NCI-H1105 treated with DMSO at 0.1 percent for 48 hours (cell line): ENCODE measurements at regions not wholly inside any gene's neighbourhood (a gene's known extent, or its start where the extent isn't known, plus 50 kb on each side); places are given as distances from the start of the nearest gene placed in this dataset.
"Not testable (repeated sequence)": the region's sequence is repeated elsewhere in the genome, so short reads cannot be mapped to it uniquely, and the experiment has no call there.

ENCODE experiments used
- DNase-seq: peaks from one replicate; lab custom pipeline; 2025; lab: John Stamatoyannopoulos, UW

GRCh38 chr5:142542078-142542477 is 143.8 kb downstream of the FGF1 start:
- DNase-seq: no peak

GRCh38 chr5:142540922-142541422 is 144.9 kb downstream of the FGF1 start:
- DNase-seq: no peak

- DNase-seq: no peak
Measured at GRCh38 chr5:142539154-142539740, 146.6 kb downstream of the FGF1 start.

GRCh38 chr5:142537938-142538337 is 148.0 kb downstream of the FGF1 start:
- DNase-seq: no peak

GRCh38 chr5:142532781-142533176 is 153.1 kb downstream of the FGF1 start:
- no peak for DNase-seq

GRCh38 chr5:142531977-142532780 is 153.7 kb downstream of the FGF1 start:
- no peak for DNase-seq

- no peak for DNase-seq
Measured at GRCh38 chr5:142530904-142531303, 155.0 kb downstream of the FGF1 start.

- DNase-seq: no peak
Measured at GRCh38 chr5:142529626-142530278, 156.1 kb downstream of the FGF1 start.

GRCh38 chr5:142527664-142528295 is 158.1 kb downstream of the FGF1 start:
- DNase-seq: no peak

- DNase-seq: no peak
Measured at GRCh38 chr5:142527234-142527633, 158.7 kb downstream of the FGF1 start.

- no peak for DNase-seq
Measured at GRCh38 chr5:142522983-142523382, 162.9 kb downstream of the FGF1 start.

GRCh38 chr5:142521706-142522105 is 164.2 kb downstream of the FGF1 start:
- no peak for DNase-seq

GRCh38 chr5:142520885-142521284 is 165.0 kb downstream of the FGF1 start:
- no peak for DNase-seq

- DNase-seq: not testable (repeated sequence)
Measured at GRCh38 chr5:142519913-142520312, 166.0 kb downstream of the FGF1 start.

- DNase-seq: no peak
Measured at GRCh38 chr5:142517840-142518239, 168.1 kb downstream of the FGF1 start.

GRCh38 chr5:142516732-142517131 is 169.2 kb downstream of the FGF1 start:
- DNase-seq: no peak

- no peak for DNase-seq
Measured at GRCh38 chr5:142515036-142515435, 170.9 kb downstream of the FGF1 start.

- DNase-seq: no peak
Measured at GRCh38 chr5:142514196-142514595, 171.7 kb downstream of the FGF1 start.

- DNase-seq: no peak
Measured at GRCh38 chr5:142512043-142513042, 173.5 kb downstream of the FGF1 start.

GRCh38 chr5:142511358-142511757 is 174.5 kb downstream of the FGF1 start:
- no peak for DNase-seq

- DNase-seq: no peak
Measured at GRCh38 chr5:142509026-142509425, 176.9 kb downstream of the FGF1 start.
